ENCODE measurements at regions not wholly inside any gene's neighbourhood (a gene's known extent, or its start where the extent isn't known, plus 50 kb on each side); places are given as distances from the start of the nearest gene placed in this dataset.

- no peak for TF ChIP-seq POGZ (CRISPR knock-in tag; IDR thresholded peaks at IDR 0.05)
- no peak for TF ChIP-seq NFE2L1 (CRISPR knock-in tag; IDR thresholded peaks at IDR 0.05; ENCODE audit: borderline replicate concordance)
- no peak for TF ChIP-seq EZH2 (conservative IDR thresholded peaks at IDR 0.05; ENCODE audit: low read depth, low read length)
- no peak for TF ChIP-seq CTCF (CRISPR knock-in tag; IDR thresholded peaks at IDR 0.05)
- no peak for TF ChIP-seq KDM6A (CRISPR knock-in tag; IDR thresholded peaks at IDR 0.05; ENCODE audit: low read depth)
- no peak for TF ChIP-seq MYPOP (CRISPR knock-in tag; IDR thresholded peaks at IDR 0.05)
- no peak for TF ChIP-seq MLLT10 (CRISPR knock-in tag; IDR thresholded peaks at IDR 0.05)
- TF ChIP-seq ZNF263 (CRISPR knock-in tag; IDR thresholded peaks at IDR 0.05), result no peak
- no peak for TF ChIP-seq ZNF350 (CRISPR knock-in tag; IDR thresholded peaks at IDR 0.05; ENCODE audit: borderline replicate concordance, low read depth)
- TF ChIP-seq ZBTB8A (CRISPR knock-in tag; IDR thresholded peaks at IDR 0.05; ENCODE audit: borderline replicate concordance, low read depth), result no peak
- no peak for TF ChIP-seq ZSCAN21 (CRISPR knock-in tag; IDR thresholded peaks at IDR 0.05; ENCODE audit: borderline replicate concordance)
- no peak for TF ChIP-seq PATZ1 (CRISPR knock-in tag; IDR thresholded peaks at IDR 0.05)
- TF ChIP-seq REST (IDR thresholded peaks at IDR 0.05; ENCODE audit: borderline replicate concordance in 1 of 2, low read depth in 1 of 2, low read length in 2 of 2), result no peak
Measured at GRCh38 chr6:105816847-105817246, 269.3 kb upstream of the PRDM1 start.
